Upper lobe of left lung (tissue), 4 donors: ENCODE measurements at regions not wholly inside any gene's neighbourhood (a gene's known extent, or its start where the extent isn't known, plus 50 kb on each side); places are given as distances from the start of the nearest gene placed in this dataset.

ENCODE experiments used
- CTCF ChIP-seq, 6 experiments: fragments of 450-650 bp in 4 of 6; fragments of 200-600 bp in 2 of 6; sonication (generic) in 2 of 6; IDR thresholded peaks; one replicate each; pipeline ENCODE4 v1.5.1; 2016 to 2019; ENCODE audit warnings: antibody characterized with exemption in 6 of 6
- POLR2A ChIP-seq, 4 donors: fragments of 450-650 bp; IDR thresholded peaks; one replicate each; pipeline ENCODE4 v1.5.1; 2016 to 2017; ENCODE audit warnings: antibody characterized with exemption in 4 of 4, mild to moderate bottlenecking in 2 of 4

GRCh38 chr18:29217124-29217915, 1040.4 kb upstream of the CDH2 start:
- no peak for TF ChIP-seq CTCF (IDR thresholded peaks at IDR 0.05)
- TF ChIP-seq POLR2A (IDR thresholded peaks at IDR 0.05), result no peak
